GM20000 (cell line): ENCODE measurements at regions not wholly inside any gene's neighbourhood (a gene's known extent, or its start where the extent isn't known, plus 50 kb on each side); places are given as distances from the start of the nearest gene placed in this dataset.

Source experiments
- DNase-seq: peaks from one replicate; pipeline ENCODE4 v3.0.0; 2012; ENCODE audit warnings: low spot score
- TF ChIP-seq, protein P1 (sequence below): IDR thresholded peaks from 2 replicates; pipeline ENCODE4 v1.5.1; 2012; ENCODE audit warnings: mild to moderate bottlenecking, control low read depth; ENCODE audit errors: extremely low read depth, missing control alignments

DNA sequence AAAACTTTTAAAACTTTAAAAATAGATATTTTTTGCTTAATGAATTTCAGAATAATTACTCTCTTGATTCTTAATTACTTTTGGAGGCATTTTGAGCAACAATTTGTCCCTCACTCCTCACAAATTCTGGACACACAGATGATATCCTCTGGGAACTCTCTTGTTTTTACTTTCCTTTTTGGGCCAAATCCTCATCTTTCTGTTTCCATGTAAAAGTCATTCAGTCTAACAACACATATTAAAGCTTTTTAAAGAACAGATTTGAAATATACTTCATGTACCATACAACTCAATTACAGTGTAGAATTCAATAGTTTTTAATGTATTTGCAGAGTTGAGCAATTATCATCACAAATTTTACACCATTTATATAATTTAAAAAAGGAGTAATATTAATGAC lies 983.1 kb downstream of the STIM2 start:
- TF ChIP-seq, protein P1, sequence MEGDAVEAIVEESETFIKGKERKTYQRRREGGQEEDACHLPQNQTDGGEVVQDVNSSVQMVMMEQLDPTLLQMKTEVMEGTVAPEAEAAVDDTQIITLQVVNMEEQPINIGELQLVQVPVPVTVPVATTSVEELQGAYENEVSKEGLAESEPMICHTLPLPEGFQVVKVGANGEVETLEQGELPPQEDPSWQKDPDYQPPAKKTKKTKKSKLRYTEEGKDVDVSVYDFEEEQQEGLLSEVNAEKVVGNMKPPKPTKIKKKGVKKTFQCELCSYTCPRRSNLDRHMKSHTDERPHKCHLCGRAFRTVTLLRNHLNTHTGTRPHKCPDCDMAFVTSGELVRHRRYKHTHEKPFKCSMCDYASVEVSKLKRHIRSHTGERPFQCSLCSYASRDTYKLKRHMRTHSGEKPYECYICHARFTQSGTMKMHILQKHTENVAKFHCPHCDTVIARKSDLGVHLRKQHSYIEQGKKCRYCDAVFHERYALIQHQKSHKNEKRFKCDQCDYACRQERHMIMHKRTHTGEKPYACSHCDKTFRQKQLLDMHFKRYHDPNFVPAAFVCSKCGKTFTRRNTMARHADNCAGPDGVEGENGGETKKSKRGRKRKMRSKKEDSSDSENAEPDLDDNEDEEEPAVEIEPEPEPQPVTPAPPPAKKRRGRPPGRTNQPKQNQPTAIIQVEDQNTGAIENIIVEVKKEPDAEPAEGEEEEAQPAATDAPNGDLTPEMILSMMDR = no peak
- no peak for DNase-seq

DNA sequence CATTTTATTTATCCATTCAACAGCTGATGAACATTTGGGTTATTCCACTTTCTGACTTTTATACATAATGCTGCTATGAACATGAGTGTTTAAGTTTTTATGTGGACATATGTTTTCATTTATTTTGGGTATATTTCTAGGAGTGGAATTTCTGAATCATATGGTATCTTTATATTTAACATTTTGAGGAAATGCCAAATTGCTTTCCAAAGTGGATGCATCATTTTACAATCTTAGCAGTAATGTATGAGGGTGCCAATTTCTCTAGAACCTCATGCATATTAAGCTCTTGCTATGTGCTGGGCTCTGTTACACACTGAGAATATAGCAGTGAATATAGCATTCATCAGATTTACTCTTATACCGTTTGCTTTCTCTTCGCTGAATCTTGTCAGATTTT lies 983.7 kb downstream of the STIM2 start:
- no peak for DNase-seq
- TF ChIP-seq, protein P1 = no peak

DNA sequence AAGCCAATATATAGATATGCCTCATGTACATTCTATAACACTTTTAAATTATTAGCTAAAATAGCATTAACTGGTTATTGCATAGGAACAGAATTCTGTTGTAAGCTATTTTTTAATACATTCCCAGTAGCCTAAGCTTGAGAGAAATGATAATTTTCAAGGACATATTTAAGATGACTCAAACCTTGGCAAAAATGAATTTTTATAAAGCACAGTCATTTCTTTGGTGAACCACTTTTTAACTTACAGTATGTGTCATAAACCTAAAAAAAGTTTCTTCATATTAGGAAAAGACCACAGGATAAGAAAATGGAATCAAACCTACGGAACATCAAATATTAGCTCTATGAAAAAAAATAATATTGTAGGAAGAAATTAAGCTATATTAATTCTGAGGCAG lies 986.3 kb downstream of the STIM2 start:
- TF ChIP-seq, protein P1 = no peak
- no peak for DNase-seq

DNA sequence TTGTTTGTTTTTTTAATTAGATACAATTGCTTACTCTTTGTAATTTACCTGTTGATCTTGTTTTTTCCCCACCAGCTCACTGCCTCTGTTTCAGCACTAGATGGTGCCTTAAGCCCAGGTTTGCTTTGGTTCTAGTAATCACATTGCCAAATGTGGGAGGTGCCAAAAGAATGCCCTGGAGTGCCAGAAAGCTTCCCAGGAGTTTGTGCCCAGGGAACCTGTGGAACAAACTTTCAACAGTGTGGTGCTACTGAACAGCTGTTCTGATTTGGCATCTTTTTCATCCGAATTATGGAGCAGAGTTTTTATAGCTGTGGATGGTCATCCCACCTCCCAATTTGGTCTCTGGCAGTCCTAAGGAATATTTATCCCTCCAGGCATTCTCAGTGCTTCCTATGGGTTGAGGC lies 1000.7 kb downstream of the STIM2 start:
- no peak for DNase-seq
- TF ChIP-seq, protein P1 = no peak

- DNase-seq = no peak
Measured at GRCh38 chr4:27861802-27862201, 1001.2 kb downstream of the STIM2 start.

DNA sequence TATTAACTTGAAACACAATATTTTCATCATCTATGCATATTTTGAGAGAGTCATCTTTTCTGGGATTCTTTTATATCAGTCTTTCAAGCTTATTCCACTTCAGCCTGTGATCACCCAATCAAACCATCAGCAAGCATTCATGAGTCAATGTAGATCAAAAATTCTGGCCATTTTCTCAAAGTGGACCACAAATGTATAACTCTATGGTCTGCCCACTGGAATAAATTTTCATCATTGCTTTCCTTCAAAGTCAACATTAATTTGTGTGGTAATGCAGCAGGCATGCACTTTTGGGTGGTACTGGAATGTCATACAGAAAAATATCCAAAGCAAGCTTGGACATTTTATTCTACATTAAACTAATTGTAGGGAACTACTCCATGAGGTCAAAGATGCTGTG lies 1013.0 kb downstream of the STIM2 start:
- TF ChIP-seq, protein P1 = no peak
- no peak for DNase-seq

More at GRCh38 chr4:27861802-27862201, 1001.2 kb downstream of the STIM2 start:
- TF ChIP-seq, protein P1 = no peak

- no peak for DNase-seq
- TF ChIP-seq, protein P1 = no peak
Measured at GRCh38 chr4:27881705-27882104, 1021.1 kb downstream of the STIM2 start.
